ENCODE measurements at regions not wholly inside any gene's neighbourhood (a gene's known extent, or its start where the extent isn't known, plus 50 kb on each side); places are given as distances from the start of the nearest gene placed in this dataset.

DNA sequence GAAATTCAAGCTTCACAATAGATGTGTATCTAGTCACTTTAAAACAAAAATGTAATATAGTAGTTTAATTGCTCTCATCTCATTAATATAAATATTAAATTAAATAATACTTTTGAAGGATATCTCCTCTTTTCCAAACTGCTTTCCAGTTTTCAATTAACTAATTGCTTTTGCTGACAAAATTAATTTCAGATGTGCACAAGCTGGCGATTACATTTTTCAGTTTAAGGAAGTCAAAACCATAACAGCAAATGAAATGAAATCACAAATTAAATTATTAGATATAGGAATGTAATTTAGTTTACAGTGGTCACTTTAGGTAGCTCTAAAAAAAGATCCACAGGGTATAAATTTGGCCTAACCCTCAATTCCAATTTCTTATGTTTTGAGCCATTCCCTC is 362.1 kb downstream of the SLC6A15 start:
- no peak for ATAC-seq
- Mint-ChIP-seq H3K27ac (no peak overlapping the region), H3K9me3 (peaks cover 6% of the 10 kb centered on the region), H3K4me1 (ENCODE audit: low read depth) (no peaks in the 10 kb centered on the region), H3K36me3 (ENCODE audit: low read depth) (no peaks in the 10 kb centered on the region), H3K27me3 (no peaks in the 10 kb centered on the region), H3K4me3 (no peak overlapping the region)
- DNase-seq, result no peak
- intact Hi-C loops (cut with micrococcal nuclease), result no loop called here
- ChIA-PET CTCF (no interaction called here), POLR2A (no interaction called here)
- TF ChIP-seq, protein P1, sequence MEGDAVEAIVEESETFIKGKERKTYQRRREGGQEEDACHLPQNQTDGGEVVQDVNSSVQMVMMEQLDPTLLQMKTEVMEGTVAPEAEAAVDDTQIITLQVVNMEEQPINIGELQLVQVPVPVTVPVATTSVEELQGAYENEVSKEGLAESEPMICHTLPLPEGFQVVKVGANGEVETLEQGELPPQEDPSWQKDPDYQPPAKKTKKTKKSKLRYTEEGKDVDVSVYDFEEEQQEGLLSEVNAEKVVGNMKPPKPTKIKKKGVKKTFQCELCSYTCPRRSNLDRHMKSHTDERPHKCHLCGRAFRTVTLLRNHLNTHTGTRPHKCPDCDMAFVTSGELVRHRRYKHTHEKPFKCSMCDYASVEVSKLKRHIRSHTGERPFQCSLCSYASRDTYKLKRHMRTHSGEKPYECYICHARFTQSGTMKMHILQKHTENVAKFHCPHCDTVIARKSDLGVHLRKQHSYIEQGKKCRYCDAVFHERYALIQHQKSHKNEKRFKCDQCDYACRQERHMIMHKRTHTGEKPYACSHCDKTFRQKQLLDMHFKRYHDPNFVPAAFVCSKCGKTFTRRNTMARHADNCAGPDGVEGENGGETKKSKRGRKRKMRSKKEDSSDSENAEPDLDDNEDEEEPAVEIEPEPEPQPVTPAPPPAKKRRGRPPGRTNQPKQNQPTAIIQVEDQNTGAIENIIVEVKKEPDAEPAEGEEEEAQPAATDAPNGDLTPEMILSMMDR (IDR thresholded peaks at IDR 0.05), result no peak

DNA sequence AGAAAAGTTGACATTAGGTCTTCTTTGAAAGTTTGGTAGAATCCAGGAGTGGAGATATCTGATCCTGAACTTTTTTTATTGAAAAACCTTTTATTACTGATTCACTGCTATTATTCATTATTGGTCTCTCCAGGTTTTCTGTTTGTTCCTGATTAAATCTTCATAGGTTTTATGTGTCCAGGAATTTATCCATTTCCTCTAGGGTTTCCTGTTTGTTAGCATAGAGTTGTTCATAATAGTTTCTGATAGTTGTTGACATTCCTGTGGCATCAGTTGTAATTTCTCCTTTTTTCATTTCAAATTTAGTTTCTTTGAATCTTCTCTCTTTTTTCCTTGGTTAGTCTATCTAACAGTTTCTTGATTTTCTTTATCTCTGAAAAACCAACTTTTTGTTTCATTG is 370.3 kb downstream of the SLC6A15 start:
- Mint-ChIP-seq H3K27me3 (no peaks in the 10 kb centered on the region), H3K9me3 (peaks cover 3% of the 10 kb centered on the region), H3K27ac (no peak overlapping the region), H3K4me3 (no peak overlapping the region), H3K36me3 (ENCODE audit: low read depth) (no peaks in the 10 kb centered on the region), H3K4me1 (ENCODE audit: low read depth) (no peaks in the 10 kb centered on the region)
- no peak for ATAC-seq
- TF ChIP-seq, protein P1 (IDR thresholded peaks at IDR 0.05), result no peak
- intact Hi-C loops (cut with micrococcal nuclease), result no loop called here
- ChIA-PET CTCF (no interaction called here), POLR2A (no interaction called here)
- no peak for DNase-seq

DNA sequence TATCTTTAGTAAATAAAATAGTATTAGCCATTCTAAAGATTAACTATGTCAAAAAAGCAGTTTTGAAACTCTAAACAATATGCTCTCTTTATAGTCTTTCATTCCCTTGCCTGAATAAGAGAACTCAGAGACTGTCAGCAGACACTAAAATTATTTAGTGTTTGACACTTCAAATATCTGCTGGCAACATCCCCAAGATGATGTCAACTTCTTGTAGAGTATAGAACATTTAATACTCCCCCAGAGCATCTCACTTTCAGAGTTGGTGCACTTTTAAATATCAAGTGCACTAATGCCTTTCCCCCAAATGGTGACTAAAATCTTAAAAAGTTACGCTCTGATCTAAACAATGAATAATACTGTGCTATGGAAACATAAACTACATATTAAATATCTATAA is 374.9 kb downstream of the SLC6A15 start:
- peaks cover 1% of the 10 kb centered on the region for H3K9me3 Mint-ChIP-seq
- TF ChIP-seq, protein P1 (IDR thresholded peaks at IDR 0.05), result no peak
- no peaks in the 10 kb centered on the region for H3K27me3 Mint-ChIP-seq
- H3K4me1 Mint-ChIP-seq (ENCODE audit: low read depth), result no peaks in the 10 kb centered on the region
- no peak overlapping the region for H3K4me3 Mint-ChIP-seq
- no peak overlapping the region for H3K27ac Mint-ChIP-seq
- intact Hi-C loops (cut with micrococcal nuclease), result no loop called here
- DNase-seq (no peak), ATAC-seq (no peak)
- ChIA-PET CTCF (no interaction called here), POLR2A (no interaction called here)
- H3K36me3 Mint-ChIP-seq (ENCODE audit: low read depth), result no peaks in the 10 kb centered on the region

- Mint-ChIP-seq H3K27ac (no peak overlapping the region), H3K36me3 (ENCODE audit: low read depth) (no peaks in the 10 kb centered on the region), H3K4me1 (ENCODE audit: low read depth) (no peaks in the 10 kb centered on the region), H3K27me3 (no peaks in the 10 kb centered on the region), H3K4me3 (no peak overlapping the region), H3K9me3 (no peaks in the 10 kb centered on the region)
- DNase-seq (no peak), ATAC-seq (no peak)
- intact Hi-C loops (cut with micrococcal nuclease), result no loop called here
- TF ChIP-seq, protein P1 (IDR thresholded peaks at IDR 0.05), result no peak
- ChIA-PET CTCF (no interaction called here), POLR2A (no interaction called here)
Observed at GRCh38 chr12:84512751-84513150, 399.8 kb downstream of the SLC6A15 start.

- Mint-ChIP-seq H3K27ac (no peak overlapping the region), H3K4me1 (ENCODE audit: low read depth) (no peaks in the 10 kb centered on the region), H3K36me3 (ENCODE audit: low read depth) (no peaks in the 10 kb centered on the region), H3K9me3 (no peaks in the 10 kb centered on the region), H3K27me3 (no peaks in the 10 kb centered on the region), H3K4me3 (no peak overlapping the region)
- DNase-seq, result no peak
- POLR2A ChIA-PET, result no interaction called here
- intact Hi-C loops (cut with micrococcal nuclease), result loop anchor here (10.0 kb wide), 1 partner anchor 1824 kb away; the partner anchor contains the start of gene TMTC2
- TF ChIP-seq, protein P1 (IDR thresholded peaks at IDR 0.05), result no peak
- ATAC-seq, result no peak
- CTCF ChIA-PET, result no interaction called here
Observed at GRCh38 chr12:84508851-84509260, 403.7 kb downstream of the SLC6A15 start.

Data from activated CD8-positive, alpha-beta T cell treated with anti-CD3 and anti-CD28 coated beads for 36 hours (primary cell).